GM21526 (cell line): ENCODE measurements at regions not wholly inside any gene's neighbourhood (a gene's known extent, or its start where the extent isn't known, plus 50 kb on each side); places are given as distances from the start of the nearest gene placed in this dataset.
"Not testable (repeated sequence)": the region's sequence is repeated elsewhere in the genome, so short reads cannot be mapped to it uniquely, and the experiment has no call there.

Source experiments
- ATAC-seq: cut with Tn5 transposase; IDR thresholded peaks from one replicate; pipeline ENCODE4 v1.9.1; 2021; ENCODE audit warnings: moderate library complexity; ENCODE audit not compliant: unreplicated experiment, low FRiP score

GRCh38 chr4:167787231-167787630, 305.1 kb upstream of the ANXA10 start:
- no peak for ATAC-seq

- no peak for ATAC-seq
Observed at GRCh38 chr4:167802463-167803212, 289.7 kb upstream of the ANXA10 start.

GRCh38 chr4:167811958-167812357, 280.4 kb upstream of the ANXA10 start:
- ATAC-seq, result no peak

GRCh38 chr4:167826281-167826680, 266.1 kb upstream of the ANXA10 start:
- ATAC-seq, result no peak

GRCh38 chr4:167831855-167832254, 260.5 kb upstream of the ANXA10 start:
- no peak for ATAC-seq

- ATAC-seq, result no peak
Observed at GRCh38 chr4:167838686-167839085, 253.7 kb upstream of the ANXA10 start.

- ATAC-seq, result no peak
Observed at GRCh38 chr4:167842487-167842886, 249.8 kb upstream of the ANXA10 start.

GRCh38 chr4:167854881-167855280, 237.5 kb upstream of the ANXA10 start:
- ATAC-seq, result no peak

- ATAC-seq, result not testable (repeated sequence)
Observed at GRCh38 chr4:167858127-167858526, 234.2 kb upstream of the ANXA10 start.

- no peak for ATAC-seq
Observed at GRCh38 chr4:167867191-167867590, 225.1 kb upstream of the ANXA10 start.

- no peak for ATAC-seq
Observed at GRCh38 chr4:167868163-167868562, 224.2 kb upstream of the ANXA10 start.

GRCh38 chr4:167873496-167873895, 218.8 kb upstream of the ANXA10 start:
- ATAC-seq, result no peak

- not testable (repeated sequence) for ATAC-seq
Observed at GRCh38 chr4:167876091-167876490, 216.2 kb upstream of the ANXA10 start.

- ATAC-seq, result not testable (repeated sequence)
Observed at GRCh38 chr4:167877826-167878225, 214.5 kb upstream of the ANXA10 start.

- ATAC-seq, result no peak
Observed at GRCh38 chr4:167883266-167883665, 209.1 kb upstream of the ANXA10 start.

- no peak for ATAC-seq
Observed at GRCh38 chr4:167885071-167885470, 207.3 kb upstream of the ANXA10 start.

- no peak for ATAC-seq
Observed at GRCh38 chr4:167885872-167886271, 206.5 kb upstream of the ANXA10 start.

GRCh38 chr4:167887726-167888125, 204.6 kb upstream of the ANXA10 start:
- ATAC-seq, result no peak

- no peak for ATAC-seq
Observed at GRCh38 chr4:167890226-167890625, 202.1 kb upstream of the ANXA10 start.

GRCh38 chr4:167893531-167893930, 198.8 kb upstream of the ANXA10 start:
- ATAC-seq, result no peak

GRCh38 chr4:167896260-167896659, 196.1 kb upstream of the ANXA10 start:
- ATAC-seq, result not testable (repeated sequence)

- no peak for ATAC-seq
Observed at GRCh38 chr4:167897116-167897515, 195.2 kb upstream of the ANXA10 start.

GRCh38 chr4:167903291-167903721, 189.0 kb upstream of the ANXA10 start:
- no peak for ATAC-seq
